SU-DHL-6 (cell line): ENCODE measurements at regions not wholly inside any gene's neighbourhood (a gene's known extent, or its start where the extent isn't known, plus 50 kb on each side); places are given as distances from the start of the nearest gene placed in this dataset.

Experiments
- H2AFZ ChIP-seq: fragments of 200-600 bp; sonication (generic); 2 replicates; pipeline ENCODE4 v1.6.1; 2014; ENCODE audit warnings: low read depth, mild to moderate bottlenecking, moderate library complexity, mixed read lengths, antibody characterized with exemption, low read length; ENCODE audit not compliant: severe bottlenecking
- H3F3A ChIP-seq: fragments of 200-600 bp; shearing (Covaris generic); 2 replicates; pipeline ENCODE4 v1.6.0; 2016; ENCODE audit warnings: antibody characterized with exemption, mild to moderate bottlenecking; ENCODE audit not compliant: insufficient read depth
- H3K27ac ChIP-seq: fragments of 200-600 bp; sonication (generic); 2 replicates; pipeline ENCODE4 v1.5.1; 2016; ENCODE audit warnings: low read depth, mild to moderate bottlenecking, low read length, moderate library complexity, mixed read lengths
- H3K27me3 ChIP-seq: fragments of 200-600 bp; sonication (generic), shearing (Covaris generic); 2 replicates; pipeline ENCODE4 v1.6.0; 2014; ENCODE audit warnings: mild to moderate bottlenecking, low read length
- H3K36me3 ChIP-seq: fragments of 200-600 bp; sonication (generic); 2 replicates; pipeline ENCODE4 v1.6.1; 2014; ENCODE audit warnings: mild to moderate bottlenecking, low read length, mixed read lengths
- H3K4me2 ChIP-seq: fragments of 300-600, 200-600 bp; shearing (Covaris generic), sonication (generic); 2 replicates; pipeline ENCODE4 v1.6.0; 2014; ENCODE audit warnings: low read length, low read depth, mild to moderate bottlenecking; ENCODE audit not compliant: poor library complexity, severe bottlenecking
- H3K4me3 ChIP-seq: fragments of 200-600 bp; sonication (generic); 2 replicates; pipeline ENCODE4 v1.5.1; 2014; ENCODE audit warnings: antibody characterized with exemption, low read length, mild to moderate bottlenecking, mixed read lengths; ENCODE audit not compliant: insufficient read depth, poor library complexity, severe bottlenecking
- H3K79me2 ChIP-seq: fragments of 200-600 bp; sonication (generic); 2 replicates; pipeline ENCODE4 v1.6.1; 2014; ENCODE audit warnings: mild to moderate bottlenecking, low read length, moderate library complexity; ENCODE audit not compliant: insufficient read depth
- H3K9ac ChIP-seq: fragments of 200-600 bp; sonication (generic); 2 replicates; pipeline ENCODE4 v1.7.0; 2014; ENCODE audit warnings: mild to moderate bottlenecking, low read length
- H3K9me2 ChIP-seq: fragments of 200-600 bp; sonication (generic); replicated peaks from 2 replicates; pipeline ENCODE4 v1.6.1; 2014; ENCODE audit warnings: low read length; ENCODE audit not compliant: insufficient read depth
- H3K9me3 ChIP-seq: fragments of 200-600 bp; sonication (generic); 2 replicates; pipeline ENCODE4 v1.6.1; 2014; ENCODE audit warnings: low read length, mixed read lengths; ENCODE audit not compliant: insufficient read depth
- H4K20me1 ChIP-seq: fragments of 200-600 bp; sonication (generic); 2 replicates; pipeline ENCODE4 v1.6.1; 2014; ENCODE audit warnings: low read depth, mild to moderate bottlenecking, antibody characterized with exemption, low read length, moderate library complexity, mixed read lengths
- CTCF ChIP-seq: fragments of 200-600 bp; sonication (generic); IDR thresholded peaks from one replicate; pipeline ENCODE4 v1.5.1; 2017; ENCODE audit warnings: antibody characterized with exemption, mild to moderate bottlenecking, low read length, moderate library complexity; ENCODE audit not compliant: insufficient read depth, poor library complexity, severe bottlenecking
- EZH2phosphoT487 ChIP-seq: fragments of 200-600 bp; sonication (generic), shearing (Covaris generic); conservative IDR thresholded peaks from 2 replicates; pipeline ENCODE4 v1.6.1; 2018; ENCODE audit warnings: mild to moderate bottlenecking, antibody characterized with exemption, low read length, moderate library complexity, mixed read lengths

- no peak for TF ChIP-seq CTCF
- TF ChIP-seq EZH2phosphoT487 = no peak
- Histone ChIP-seq H3K27me3 (no peaks in the 10 kb centered on the region), H3K36me3 (no peaks in the 10 kb centered on the region), H3K4me3 (no peak overlapping the region), H3K9ac (no peak overlapping the region), H2AFZ (no peak overlapping the region), H3K4me2 (no peak overlapping the region), H4K20me1 (no peaks in the 10 kb centered on the region), H3F3A (no peaks in the 10 kb centered on the region), H3K9me2 (no peaks in the 10 kb centered on the region), H3K9me3 (no peaks in the 10 kb centered on the region), H3K27ac (no peak overlapping the region), H3K79me2 (no peaks in the 10 kb centered on the region)
Observed at GRCh38 chr9:126159430-126160060, 167.1 kb upstream of the MVB12B start.

GRCh38 chr9:126160067-126160853, 166.4 kb upstream of the MVB12B start:
- no peaks in the 10 kb centered on the region for H3K9me3 ChIP-seq
- no peak overlapping the region for H3K4me3 ChIP-seq
- no peak overlapping the region for H2AFZ ChIP-seq
- no peak overlapping the region for H3K4me2 ChIP-seq
- no peaks in the 10 kb centered on the region for H3F3A ChIP-seq
- TF ChIP-seq EZH2phosphoT487 = no peak
- TF ChIP-seq CTCF = no peak
- no peak overlapping the region for H3K9ac ChIP-seq
- no peak overlapping the region for H3K27ac ChIP-seq
- no peaks in the 10 kb centered on the region for H3K9me2 ChIP-seq
- no peaks in the 10 kb centered on the region for H3K27me3 ChIP-seq
- H3K79me2 ChIP-seq = no peaks in the 10 kb centered on the region
- no peaks in the 10 kb centered on the region for H4K20me1 ChIP-seq
- no peaks in the 10 kb centered on the region for H3K36me3 ChIP-seq

GRCh38 chr9:126160854-126161329, 165.7 kb upstream of the MVB12B start:
- Histone ChIP-seq H3K36me3 (no peaks in the 10 kb centered on the region), H3K9me3 (no peaks in the 10 kb centered on the region), H2AFZ (no peak overlapping the region), H3K27ac (no peak overlapping the region), H3K4me2 (no peak overlapping the region), H3K9me2 (no peaks in the 10 kb centered on the region), H4K20me1 (no peaks in the 10 kb centered on the region), H3K9ac (no peak overlapping the region), H3K4me3 (no peak overlapping the region), H3K27me3 (no peaks in the 10 kb centered on the region), H3F3A (no peaks in the 10 kb centered on the region), H3K79me2 (no peaks in the 10 kb centered on the region)
- TF ChIP-seq CTCF (no peak), EZH2phosphoT487 (no peak)
